CD4-positive, alpha-beta T cell treated with Interferon gamma for 1 hour (primary cell): ENCODE measurements at regions not wholly inside any gene's neighbourhood (a gene's known extent, or its start where the extent isn't known, plus 50 kb on each side); places are given as distances from the start of the nearest gene placed in this dataset.
"Not testable (repeated sequence)": the region's sequence is repeated elsewhere in the genome, so short reads cannot be mapped to it uniquely, and the experiment has no call there.

Experiments used
- DNase-seq: peaks from one replicate; pipeline ENCODE4 v3.0.0-alpha.2; 2020

- no peak for DNase-seq
Measured at GRCh38 chr6:150684161-150684560, 84.5 kb downstream of the PLEKHG1 start.

GRCh38 chr6:150684714-150685459 lies 85.2 kb downstream of the PLEKHG1 start:
- peak; percentile 59 for DNase-seq

DNA sequence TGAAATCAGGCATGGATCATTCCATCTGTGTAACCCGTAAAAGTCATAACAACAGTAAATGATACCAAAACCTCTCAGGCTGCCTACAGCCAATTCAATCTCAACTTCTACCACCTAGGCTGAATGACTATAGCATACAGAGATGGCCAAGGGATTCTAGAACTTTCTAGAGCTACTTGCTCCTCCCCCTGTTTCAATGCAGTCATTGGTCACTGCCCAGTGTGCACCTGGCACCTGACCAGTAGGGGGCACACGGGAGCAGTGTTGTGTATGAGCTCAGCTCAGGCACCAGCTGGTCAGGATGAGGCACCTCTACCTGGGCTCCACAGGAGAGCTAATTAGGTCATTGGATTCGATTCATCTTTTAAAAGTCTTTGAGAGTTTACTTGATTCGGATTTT lies 86.2 kb downstream of the PLEKHG1 start:
- peak; percentile 60 for DNase-seq

- no peak for DNase-seq
Measured at GRCh38 chr6:150686566-150686965, 86.9 kb downstream of the PLEKHG1 start.

DNA sequence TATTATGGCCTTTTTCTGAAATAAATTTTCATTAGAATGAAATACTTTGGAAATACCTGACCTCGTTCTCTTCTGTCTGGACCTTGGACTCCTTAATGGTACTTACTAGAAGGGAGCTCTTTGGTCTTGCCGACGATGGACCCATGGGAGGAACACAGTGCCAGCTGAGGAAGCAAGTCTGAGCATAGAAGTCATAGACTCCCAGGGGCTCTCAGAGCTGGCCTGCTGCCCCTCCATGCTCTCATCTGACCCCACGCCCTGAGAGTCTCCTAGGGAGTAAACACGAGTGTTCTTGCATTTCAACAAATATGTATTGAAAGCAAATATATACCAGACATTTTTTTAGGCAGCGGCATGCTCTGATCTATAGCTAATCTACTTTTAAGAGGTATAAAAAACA lies 87.8 kb downstream of the PLEKHG1 start:
- DNase-seq, result no peak

DNA sequence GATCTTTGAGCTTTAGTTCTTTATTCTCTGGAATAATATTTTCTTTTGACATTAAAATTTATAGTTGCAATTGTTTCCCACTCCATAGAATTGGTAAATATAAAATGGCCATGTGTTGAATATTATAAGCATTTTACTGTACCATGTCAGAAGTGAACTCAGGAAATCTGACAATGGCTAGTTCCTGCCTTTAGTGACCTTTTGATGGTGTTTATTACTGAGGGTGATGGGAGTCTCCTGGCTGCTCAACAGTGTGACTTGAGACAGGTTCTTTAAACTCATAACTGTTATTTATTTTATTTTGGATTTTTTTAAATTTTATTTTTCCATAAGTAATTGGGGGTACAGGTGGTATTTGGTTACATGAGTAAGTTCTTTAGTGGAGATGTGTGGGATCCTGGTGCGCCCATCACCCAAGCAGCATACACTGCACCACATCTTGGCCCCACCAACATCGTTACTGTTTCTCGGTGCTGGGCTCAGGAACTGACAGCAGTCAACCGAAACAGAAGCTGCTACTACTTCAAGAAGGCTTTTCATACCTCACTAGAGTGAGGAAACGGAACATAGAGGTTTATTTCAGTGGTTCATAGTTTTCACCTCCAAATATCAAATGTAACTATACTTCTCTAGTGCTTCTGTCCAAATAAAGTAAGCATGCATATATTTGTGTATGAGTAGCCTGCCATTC lies 90.4 kb downstream of the PLEKHG1 start:
- DNase-seq, result peak; percentile 11

- DNase-seq, result no peak
Measured at GRCh38 chr6:150690681-150691080, 91.0 kb downstream of the PLEKHG1 start.

DNA sequence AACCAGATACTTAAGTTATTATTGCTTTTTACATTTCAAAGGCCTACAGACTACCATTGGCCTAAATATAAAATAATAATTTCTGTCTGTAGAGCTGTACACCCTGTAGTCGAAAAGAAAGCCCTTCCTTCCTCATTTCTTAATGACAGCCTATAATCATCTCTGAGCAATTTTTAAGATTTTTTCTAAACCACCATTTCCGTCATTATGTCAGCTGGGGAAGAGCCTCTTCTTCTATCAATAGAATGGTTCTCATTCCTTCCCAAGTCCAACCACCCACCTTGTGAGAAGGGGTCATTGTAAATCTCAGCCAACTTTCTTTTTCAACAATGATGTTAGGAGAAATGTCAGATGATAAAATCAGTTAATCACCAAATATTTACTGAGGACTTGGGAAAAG lies 91.8 kb downstream of the PLEKHG1 start:
- no peak for DNase-seq

GRCh38 chr6:150692604-150693003 lies 92.9 kb downstream of the PLEKHG1 start:
- DNase-seq, result no peak

- no peak for DNase-seq
Measured at GRCh38 chr6:150694889-150695288, 95.2 kb downstream of the PLEKHG1 start.

GRCh38 chr6:150695652-150696051 lies 96.0 kb downstream of the PLEKHG1 start:
- DNase-seq, result no peak

DNA sequence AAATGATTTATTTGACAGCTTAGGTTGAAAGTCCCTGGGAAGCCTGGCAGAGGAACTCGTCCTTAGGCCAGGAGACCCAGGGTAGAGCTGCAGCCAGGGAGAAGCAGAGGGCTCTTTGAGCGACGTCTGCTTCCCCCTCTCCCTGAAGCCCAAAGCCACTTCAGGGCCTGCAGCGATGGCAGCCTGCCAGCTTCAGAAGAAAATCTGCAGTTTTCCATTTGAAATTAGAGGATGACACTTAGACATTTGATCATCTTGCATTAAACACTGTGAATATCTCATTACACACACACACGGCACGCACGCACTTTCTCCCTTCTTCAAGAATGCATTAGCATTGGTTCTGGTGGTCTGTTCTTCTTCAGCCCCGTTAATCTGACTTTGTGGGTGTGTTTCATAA lies 96.5 kb downstream of the PLEKHG1 start:
- DNase-seq, result no peak

DNA sequence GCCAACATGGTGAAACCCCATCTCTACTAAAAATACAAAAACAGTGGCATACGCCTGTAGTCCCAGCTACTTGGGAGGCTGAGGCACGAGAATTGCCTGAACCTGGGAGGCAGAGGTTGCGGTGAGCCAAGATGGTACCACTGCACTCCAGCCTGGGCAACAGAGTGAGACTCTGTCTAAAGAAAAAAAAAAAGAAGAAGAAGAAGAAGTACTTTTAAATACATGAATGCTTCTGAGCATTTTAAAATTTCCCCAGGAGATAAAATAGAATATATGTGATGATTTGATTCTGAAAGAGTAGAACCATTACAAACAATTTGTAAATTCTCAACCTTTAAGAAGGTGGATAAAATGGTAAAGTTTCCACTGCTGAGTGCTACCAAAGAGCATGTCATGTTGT lies 97.2 kb downstream of the PLEKHG1 start:
- not testable (repeated sequence) for DNase-seq

- DNase-seq, result no peak
Measured at GRCh38 chr6:150697515-150697914, 97.8 kb downstream of the PLEKHG1 start.

GRCh38 chr6:150698391-150698790 lies 98.7 kb downstream of the PLEKHG1 start:
- no peak for DNase-seq

GRCh38 chr6:150702675-150703074 lies 103.0 kb downstream of the PLEKHG1 start:
- peak; percentile 45 for DNase-seq

DNA sequence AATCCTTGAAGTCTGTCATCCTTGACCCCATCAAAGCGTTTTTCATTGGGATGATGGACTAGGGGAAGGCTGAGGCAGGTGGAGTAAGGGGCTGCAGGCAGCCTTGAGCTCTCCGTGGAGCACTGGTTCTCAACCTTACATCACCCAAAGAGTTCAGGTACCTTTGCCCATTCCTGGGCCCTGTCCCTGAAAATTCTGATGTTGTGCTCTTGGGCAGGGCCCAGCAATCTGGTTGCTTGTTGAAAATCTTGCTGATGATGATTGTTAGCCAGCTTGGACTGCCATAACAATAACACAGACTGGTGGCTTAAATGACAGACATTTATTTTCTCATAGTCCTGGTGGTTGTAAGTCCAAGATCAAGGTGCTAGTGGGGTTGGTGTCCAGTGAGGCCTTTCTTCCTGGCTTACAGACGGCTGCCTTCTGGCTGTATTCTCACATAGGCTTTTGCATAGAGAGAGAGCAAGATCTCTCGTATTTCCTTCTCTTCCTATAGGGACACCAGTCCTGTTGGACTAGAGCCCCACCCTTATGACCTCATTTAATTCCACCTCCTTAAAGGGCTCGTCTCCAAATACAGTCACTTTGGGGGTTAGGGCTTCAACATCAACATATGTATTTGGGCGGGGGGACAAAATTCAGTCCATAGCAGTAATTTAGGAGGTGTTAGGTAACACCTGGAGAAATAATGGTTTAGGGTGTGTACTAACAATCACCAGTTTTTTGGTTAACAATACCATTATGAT lies 104.9 kb downstream of the PLEKHG1 start:
- no peak for DNase-seq

- DNase-seq, result no peak
Measured at GRCh38 chr6:150705392-150705791, 105.7 kb downstream of the PLEKHG1 start.

- DNase-seq, result no peak
Measured at GRCh38 chr6:150710236-150710635, 110.6 kb downstream of the PLEKHG1 start.

- DNase-seq, result no peak
Measured at GRCh38 chr6:150711061-150711460, 111.4 kb downstream of the PLEKHG1 start.

GRCh38 chr6:150711584-150712504 lies 112.2 kb downstream of the PLEKHG1 start:
- no peak for DNase-seq

DNA sequence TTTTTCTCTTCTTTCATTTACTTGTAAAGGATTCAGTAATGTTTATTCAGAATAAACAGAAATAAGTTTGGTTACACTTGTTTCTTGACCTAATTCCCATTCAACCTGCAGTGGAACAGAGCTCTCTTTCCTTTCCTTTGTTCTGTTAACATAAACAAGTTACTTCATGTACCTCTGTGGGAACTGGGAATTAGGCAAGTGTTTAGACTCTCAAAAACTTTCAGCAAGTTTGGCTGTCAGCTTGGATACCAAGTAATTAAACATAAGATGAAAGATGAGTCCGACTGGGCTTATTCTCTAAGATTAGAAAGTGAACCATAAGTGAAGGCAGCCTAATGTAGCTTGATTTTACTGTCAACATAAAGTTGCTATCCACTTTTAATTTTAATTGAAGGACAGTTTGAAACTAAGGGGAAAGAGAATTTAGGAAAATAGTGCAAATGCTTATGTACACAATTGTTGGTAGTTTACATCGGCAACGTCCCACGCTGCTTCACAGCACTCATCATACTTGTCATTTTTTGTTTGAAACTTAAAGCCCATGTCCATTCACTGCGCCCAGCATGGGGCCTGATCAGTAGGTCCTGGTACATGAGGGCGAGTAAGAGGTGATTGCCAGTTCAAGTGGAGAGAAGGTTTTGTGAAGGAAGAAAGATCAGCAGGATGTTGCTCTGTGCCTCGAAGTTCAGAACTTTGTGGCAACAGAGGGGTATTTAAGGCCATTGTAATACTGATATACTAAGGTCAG lies 113.0 kb downstream of the PLEKHG1 start:
- DNase-seq, result no peak
